ENCODE measurements at regions not wholly inside any gene's neighbourhood (a gene's known extent, or its start where the extent isn't known, plus 50 kb on each side); places are given as distances from the start of the nearest gene placed in this dataset.

DNA sequence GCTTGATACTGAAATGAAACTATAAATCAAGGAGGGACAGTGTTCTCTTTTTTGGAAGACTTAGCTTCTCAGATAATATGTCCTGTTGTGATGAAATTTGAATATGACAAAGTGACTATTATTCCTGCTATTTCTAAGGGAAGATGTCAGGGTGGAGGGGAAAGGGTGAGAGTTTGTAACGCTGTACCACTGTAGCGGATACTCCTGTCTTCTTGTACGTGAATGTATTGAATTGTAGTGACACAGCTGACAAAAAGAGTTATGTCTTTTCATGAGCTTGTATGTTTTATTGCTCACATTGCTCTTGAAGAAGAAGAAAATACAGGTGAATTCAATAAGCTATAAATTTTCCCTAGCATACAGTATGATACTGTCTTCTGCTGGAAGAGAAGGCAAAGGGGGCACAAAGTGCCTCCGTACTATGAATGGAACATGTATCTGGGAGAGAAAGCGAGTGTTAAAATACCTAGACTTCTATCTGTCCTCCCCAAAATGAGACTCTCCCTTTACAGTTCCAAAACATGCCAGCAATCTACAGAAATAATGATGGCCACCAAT is 538.5 kb upstream of the LRRC4C start:
- DNase-seq, result no peak
- no peak overlapping the region for H3K27ac Mint-ChIP-seq

DNA sequence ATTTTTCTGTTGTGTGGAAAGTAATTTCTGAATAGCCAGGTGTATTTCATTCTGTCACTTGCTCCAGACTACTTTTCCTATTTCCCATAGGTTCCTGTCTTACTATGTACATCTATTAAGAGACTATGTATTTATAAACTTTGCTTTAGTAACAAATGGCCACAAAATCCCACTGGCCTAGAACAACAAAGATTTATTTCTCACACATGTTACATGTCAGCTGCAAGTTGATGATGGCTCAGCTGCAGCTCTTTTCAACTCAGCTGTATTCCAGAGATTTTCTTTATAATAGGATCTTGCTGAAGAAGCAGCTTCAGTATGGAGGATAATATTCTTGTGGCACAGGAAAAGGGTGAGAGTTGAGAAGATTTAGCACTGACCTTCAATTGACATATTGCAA is 539.6 kb upstream of the LRRC4C start:
- Mint-ChIP-seq H3K9me3 (no peaks in the 10 kb centered on the region), H3K27ac (no peak overlapping the region), H3K4me3 (no peak overlapping the region), H3K4me1 (ENCODE audit: low read depth) (no peaks in the 10 kb centered on the region), H3K36me3 (no peaks in the 10 kb centered on the region), H3K27me3 (no peaks in the 10 kb centered on the region)
- CTCF ChIA-PET, result no interaction called here
- POLR2A ChIA-PET, result no interaction called here
- intact Hi-C loops (cut with micrococcal nuclease), result no loop called here
- no peak for DNase-seq

More for the DNA sequence above, 538.5 kb upstream of the LRRC4C start:
- Mint-ChIP-seq H3K4me1 (ENCODE audit: low read depth) (no peaks in the 10 kb centered on the region), H3K36me3 (no peaks in the 10 kb centered on the region), H3K9me3 (no peaks in the 10 kb centered on the region), H3K4me3 (no peak overlapping the region), H3K27me3 (no peaks in the 10 kb centered on the region)
- intact Hi-C loops (cut with micrococcal nuclease), result no loop called here
- ChIA-PET CTCF (no interaction called here), POLR2A (no interaction called here)

DNA sequence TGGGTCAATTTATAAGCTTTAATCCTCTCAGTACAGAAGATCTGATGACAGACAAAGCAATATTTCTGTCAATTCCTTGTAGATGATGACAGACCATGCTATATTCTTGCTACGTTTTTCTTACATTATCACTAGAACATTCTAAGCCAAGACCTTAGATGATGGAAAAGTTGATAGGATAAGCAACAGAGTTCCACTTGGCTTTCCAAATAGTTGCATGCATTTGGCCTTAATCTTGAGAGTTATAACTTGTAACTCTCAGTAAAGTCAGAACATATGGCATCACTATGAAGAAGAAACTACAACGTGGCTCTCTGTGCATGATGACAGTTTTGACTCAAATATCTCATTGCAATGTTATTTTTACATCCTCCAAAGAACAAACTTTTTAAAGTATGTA is 544.3 kb upstream of the LRRC4C start:
- DNase-seq, result no peak
- H3K4me3 Mint-ChIP-seq, result no peak overlapping the region
- H3K36me3 Mint-ChIP-seq, result no peaks in the 10 kb centered on the region
- intact Hi-C loops (cut with micrococcal nuclease), result no loop called here
- no peaks in the 10 kb centered on the region for H3K4me1 Mint-ChIP-seq (ENCODE audit: low read depth)
- CTCF ChIA-PET, result no interaction called here
- peaks cover 6% of the 10 kb centered on the region for H3K9me3 Mint-ChIP-seq
- POLR2A ChIA-PET, result no interaction called here
- H3K27me3 Mint-ChIP-seq, result no peaks in the 10 kb centered on the region
- H3K27ac Mint-ChIP-seq, result no peak overlapping the region

DNA sequence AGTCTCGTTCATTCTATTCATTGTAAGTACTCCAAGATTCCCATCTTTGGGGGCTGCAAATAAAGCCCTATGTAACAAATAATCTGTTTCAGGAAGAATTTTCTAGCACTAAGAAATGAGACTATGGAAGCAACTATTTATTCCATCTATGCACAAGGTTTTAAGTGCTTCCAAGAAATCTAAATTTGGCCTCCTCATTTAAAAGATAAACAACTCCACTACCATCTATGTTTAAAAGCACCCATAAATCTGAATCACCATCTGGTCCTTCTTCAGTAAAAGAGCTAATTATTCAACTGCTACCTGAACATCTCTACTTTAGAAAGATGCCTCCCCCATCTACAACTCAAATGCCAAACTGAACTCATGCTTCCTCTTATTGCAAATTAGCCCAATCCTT is 547.3 kb upstream of the LRRC4C start:
- intact Hi-C loops (cut with micrococcal nuclease), result no loop called here
- ChIA-PET POLR2A (no interaction called here), CTCF (no interaction called here)
- Mint-ChIP-seq H3K27me3 (no peaks in the 10 kb centered on the region), H3K36me3 (no peaks in the 10 kb centered on the region), H3K27ac (no peak overlapping the region), H3K4me3 (no peak overlapping the region), H3K9me3 (peaks cover 15% of the 10 kb centered on the region), H3K4me1 (ENCODE audit: low read depth) (no peaks in the 10 kb centered on the region)
- no peak for DNase-seq

DNA sequence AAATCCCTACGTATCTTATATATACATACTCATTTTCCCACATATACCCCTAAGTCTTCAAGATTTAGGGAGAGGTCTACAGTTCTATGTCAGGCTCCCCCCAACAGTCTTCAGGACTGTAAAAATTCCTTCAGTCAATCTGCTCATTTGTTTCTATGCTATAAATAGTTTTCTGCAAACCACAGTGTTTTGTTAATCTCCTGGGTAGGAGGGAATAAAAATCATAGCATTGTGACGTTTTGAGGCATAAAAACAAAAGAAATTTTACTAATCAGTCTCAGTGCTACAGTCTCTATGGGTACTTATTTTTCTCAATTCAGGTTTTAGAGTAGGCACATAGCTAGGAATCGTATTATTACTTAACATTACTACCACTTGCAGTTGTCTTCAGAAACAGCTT is 552.8 kb upstream of the LRRC4C start:
- POLR2A ChIA-PET, result no interaction called here
- H3K27me3 Mint-ChIP-seq, result no peaks in the 10 kb centered on the region
- intact Hi-C loops (cut with micrococcal nuclease), result no loop called here
- H3K36me3 Mint-ChIP-seq, result no peaks in the 10 kb centered on the region
- peaks cover 20% of the 10 kb centered on the region for H3K9me3 Mint-ChIP-seq
- DNase-seq, result no peak
- H3K4me1 Mint-ChIP-seq (ENCODE audit: low read depth), result no peaks in the 10 kb centered on the region
- no peak overlapping the region for H3K4me3 Mint-ChIP-seq
- no peak overlapping the region for H3K27ac Mint-ChIP-seq
- CTCF ChIA-PET, result no interaction called here

DNA sequence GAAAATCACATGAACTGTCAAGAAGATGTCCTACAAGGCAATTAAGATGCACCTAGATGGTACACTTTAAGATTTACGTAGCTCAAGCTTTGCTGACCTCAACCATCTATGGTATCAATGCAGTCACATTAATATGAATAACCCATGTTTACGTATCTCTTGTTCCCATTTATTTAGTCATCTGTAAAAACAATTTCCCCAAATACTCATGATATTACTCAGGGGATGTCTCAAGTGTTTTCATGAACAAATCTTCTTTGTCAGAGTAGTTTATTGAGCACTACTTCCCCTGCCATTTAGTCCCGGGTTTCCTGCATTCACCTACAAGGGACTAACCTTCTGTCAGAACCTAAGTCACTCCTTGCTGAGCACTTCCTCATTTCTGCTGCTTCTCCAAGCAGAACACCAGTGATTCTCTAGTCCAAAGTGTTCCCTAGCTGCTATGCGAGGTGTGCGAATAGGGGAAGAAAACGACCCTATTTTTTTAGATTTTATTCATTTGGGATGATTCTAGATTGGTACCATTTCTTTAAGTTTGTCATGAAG is 554.3 kb upstream of the LRRC4C start:
- Mint-ChIP-seq H3K4me1 (ENCODE audit: low read depth) (no peaks in the 10 kb centered on the region), H3K36me3 (no peaks in the 10 kb centered on the region), H3K9me3 (peaks cover 17% of the 10 kb centered on the region), H3K4me3 (no peak overlapping the region), H3K27me3 (no peaks in the 10 kb centered on the region), H3K27ac (no peak overlapping the region)
- intact Hi-C loops (cut with micrococcal nuclease), result no loop called here
- ChIA-PET CTCF (no interaction called here), POLR2A (no interaction called here)
- DNase-seq, result no peak

DNA sequence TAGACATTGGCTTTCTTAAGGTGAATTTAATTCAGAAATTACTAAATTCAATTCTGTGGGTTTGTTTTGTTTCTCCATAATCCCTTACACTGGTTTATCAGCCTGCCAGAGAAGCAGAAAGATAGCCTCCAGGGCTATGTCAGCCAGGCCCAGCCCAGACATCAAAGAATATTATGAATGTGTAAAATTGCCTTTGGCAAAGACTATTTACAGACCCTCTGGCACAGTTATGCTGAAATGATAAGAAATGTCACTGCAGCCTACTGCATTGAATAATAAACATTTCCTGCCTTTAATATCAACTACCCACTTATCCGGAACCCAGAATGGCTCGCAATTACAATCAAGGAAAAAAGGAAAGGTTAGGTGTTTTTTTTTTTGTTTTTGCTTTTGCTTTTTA is 562.5 kb upstream of the LRRC4C start:
- H3K27ac Mint-ChIP-seq, result no peak overlapping the region
- no peak overlapping the region for H3K4me3 Mint-ChIP-seq
- POLR2A ChIA-PET, result no interaction called here
- H3K27me3 Mint-ChIP-seq, result no peaks in the 10 kb centered on the region
- no peak for DNase-seq
- intact Hi-C loops (cut with micrococcal nuclease), result no loop called here
- H3K9me3 Mint-ChIP-seq, result peaks cover 36% of the 10 kb centered on the region
- CTCF ChIA-PET, result no interaction called here
- H3K4me1 Mint-ChIP-seq (ENCODE audit: low read depth), result no peaks in the 10 kb centered on the region
- no peaks in the 10 kb centered on the region for H3K36me3 Mint-ChIP-seq

DNA sequence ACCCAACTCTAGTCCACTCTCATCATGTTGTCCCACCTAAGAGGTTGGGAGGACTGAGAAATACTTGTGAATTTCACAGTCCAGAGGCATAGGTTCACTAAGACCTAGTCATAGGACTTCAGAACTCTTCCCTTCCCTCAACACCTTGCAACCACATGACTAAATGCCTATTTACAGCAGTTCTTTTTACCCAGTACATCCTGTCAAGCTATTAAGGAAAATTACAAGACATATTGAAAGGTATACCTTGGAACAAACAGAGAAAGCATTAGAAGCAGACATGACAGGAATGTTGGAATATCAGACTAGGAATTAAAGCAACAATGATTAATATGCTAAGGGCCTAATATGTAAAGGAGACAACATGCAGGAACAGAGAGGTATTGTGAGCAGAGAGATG is 563.8 kb upstream of the LRRC4C start:
- POLR2A ChIA-PET, result no interaction called here
- no peaks in the 10 kb centered on the region for H3K27me3 Mint-ChIP-seq
- DNase-seq, result no peak
- H3K4me3 Mint-ChIP-seq, result no peak overlapping the region
- intact Hi-C loops (cut with micrococcal nuclease), result no loop called here
- H3K9me3 Mint-ChIP-seq, result peaks cover 34% of the 10 kb centered on the region
- H3K27ac Mint-ChIP-seq, result no peak overlapping the region
- H3K36me3 Mint-ChIP-seq, result no peaks in the 10 kb centered on the region
- no peaks in the 10 kb centered on the region for H3K4me1 Mint-ChIP-seq (ENCODE audit: low read depth)
- CTCF ChIA-PET, result no interaction called here

DNA sequence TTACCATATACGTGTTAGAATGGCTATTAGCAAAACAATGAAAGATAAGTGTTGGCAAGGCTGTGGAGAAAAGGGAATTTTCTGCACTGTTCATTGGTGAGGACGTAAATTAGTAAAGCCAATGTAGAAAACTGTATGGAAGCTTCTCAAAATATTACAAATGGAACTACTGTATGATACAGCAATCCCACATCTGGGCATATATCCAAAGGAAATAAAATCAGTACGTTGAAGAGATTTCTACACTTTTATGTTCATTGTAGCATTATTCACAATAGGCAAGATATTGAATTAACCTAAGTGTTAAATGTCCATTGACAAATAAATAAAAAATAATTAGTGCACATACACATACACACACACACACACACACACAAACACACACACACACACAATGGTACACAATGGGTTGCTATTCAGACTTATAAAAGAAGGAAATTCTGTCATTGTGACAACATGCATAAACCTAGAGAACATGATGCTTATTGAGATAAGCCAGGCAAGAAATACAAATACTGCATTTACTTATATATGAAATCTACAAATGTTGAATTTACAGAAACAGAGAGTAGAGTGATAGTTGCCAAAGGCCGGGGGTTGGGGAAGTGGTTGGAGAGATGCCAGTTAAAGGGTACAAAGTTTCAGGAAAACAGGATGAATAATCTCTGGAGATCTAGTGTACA is 565.8 kb upstream of the LRRC4C start:
- intact Hi-C loops (cut with micrococcal nuclease), result no loop called here
- no peak for DNase-seq
- Mint-ChIP-seq H3K4me3 (no peak overlapping the region), H3K27me3 (no peaks in the 10 kb centered on the region), H3K9me3 (peaks cover 32% of the 10 kb centered on the region), H3K27ac (no peak overlapping the region), H3K36me3 (no peaks in the 10 kb centered on the region), H3K4me1 (ENCODE audit: low read depth) (no peaks in the 10 kb centered on the region)
- POLR2A ChIA-PET, result no interaction called here
- CTCF ChIA-PET, result no interaction called here

DNA sequence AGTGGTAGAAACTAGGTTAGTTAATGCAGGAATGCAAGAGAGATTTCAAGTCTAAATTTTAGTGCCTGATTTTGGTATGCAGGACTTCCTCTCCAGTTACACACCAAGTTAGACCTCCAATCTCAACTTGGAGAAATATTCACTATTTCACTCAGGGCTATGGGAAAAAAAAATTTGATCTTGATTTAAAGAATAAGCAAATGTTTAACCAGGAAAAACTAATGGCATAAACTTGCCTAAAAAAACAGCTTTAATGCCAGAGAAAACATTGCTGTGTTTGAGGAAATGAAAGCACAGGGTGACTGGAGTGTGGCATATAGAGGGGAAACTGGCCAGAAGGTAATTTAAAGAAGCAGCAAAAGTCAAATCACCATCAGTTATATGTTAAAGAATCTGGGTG is 575.4 kb upstream of the LRRC4C start:
- no peaks in the 10 kb centered on the region for H3K4me1 Mint-ChIP-seq (ENCODE audit: low read depth)
- no peaks in the 10 kb centered on the region for H3K36me3 Mint-ChIP-seq
- no peak overlapping the region for H3K27ac Mint-ChIP-seq
- DNase-seq, result no peak
- intact Hi-C loops (cut with micrococcal nuclease), result no loop called here
- peaks cover 13% of the 10 kb centered on the region for H3K9me3 Mint-ChIP-seq
- POLR2A ChIA-PET, result no interaction called here
- no peaks in the 10 kb centered on the region for H3K27me3 Mint-ChIP-seq
- CTCF ChIA-PET, result no interaction called here
- H3K4me3 Mint-ChIP-seq, result no peak overlapping the region

DNA sequence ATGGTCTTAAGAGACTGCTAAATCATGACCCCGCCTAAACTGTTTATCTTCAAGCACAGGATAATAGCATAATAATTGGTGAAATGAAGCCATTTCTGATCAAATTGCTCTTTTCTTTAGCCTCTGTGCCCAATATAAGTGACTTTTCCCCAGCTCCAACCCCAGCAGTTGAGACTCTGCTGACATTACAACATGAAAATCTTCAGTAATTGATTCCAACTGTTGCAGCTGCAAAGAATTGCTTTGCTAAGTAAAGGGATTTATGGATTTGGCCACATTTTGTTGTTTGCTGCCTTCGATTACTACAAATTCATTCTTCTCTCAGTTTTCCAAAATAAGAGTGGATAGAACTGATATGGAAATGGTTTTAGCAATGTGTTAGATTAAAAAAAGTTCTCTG is 576.7 kb upstream of the LRRC4C start:
- no peak for DNase-seq
- intact Hi-C loops (cut with micrococcal nuclease), result no loop called here
- Mint-ChIP-seq H3K4me3 (no peak overlapping the region), H3K9me3 (peaks cover 11% of the 10 kb centered on the region), H3K36me3 (no peaks in the 10 kb centered on the region), H3K27ac (no peak overlapping the region), H3K27me3 (no peaks in the 10 kb centered on the region), H3K4me1 (ENCODE audit: low read depth) (no peaks in the 10 kb centered on the region)
- ChIA-PET CTCF (no interaction called here), POLR2A (no interaction called here)

DNA sequence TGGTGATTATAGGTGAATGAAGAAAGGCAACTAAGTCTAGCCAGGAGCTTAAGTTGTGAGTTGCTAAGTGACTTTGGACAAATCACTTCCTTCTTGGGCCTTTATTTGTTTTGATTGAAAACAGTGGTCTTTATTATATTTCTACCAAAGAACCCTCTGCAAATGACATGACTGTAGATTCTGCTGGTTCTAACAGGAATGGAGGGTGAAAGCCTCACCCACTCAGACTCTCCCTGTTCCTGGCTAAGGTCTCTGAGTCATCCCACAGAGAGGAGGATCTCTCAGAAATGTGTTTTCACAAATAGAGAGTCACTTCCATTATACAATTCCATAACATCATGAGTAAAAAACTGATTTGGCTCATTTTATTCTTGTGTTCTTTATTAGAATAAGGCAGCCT is 583.9 kb upstream of the LRRC4C start:
- no peak for DNase-seq
- Mint-ChIP-seq H3K4me1 (ENCODE audit: low read depth) (no peaks in the 10 kb centered on the region), H3K36me3 (no peaks in the 10 kb centered on the region), H3K4me3 (no peak overlapping the region), H3K27ac (no peak overlapping the region), H3K27me3 (no peaks in the 10 kb centered on the region), H3K9me3 (peaks cover 14% of the 10 kb centered on the region)
- ChIA-PET POLR2A (no interaction called here), CTCF (no interaction called here)
- intact Hi-C loops (cut with micrococcal nuclease), result no loop called here

DNA sequence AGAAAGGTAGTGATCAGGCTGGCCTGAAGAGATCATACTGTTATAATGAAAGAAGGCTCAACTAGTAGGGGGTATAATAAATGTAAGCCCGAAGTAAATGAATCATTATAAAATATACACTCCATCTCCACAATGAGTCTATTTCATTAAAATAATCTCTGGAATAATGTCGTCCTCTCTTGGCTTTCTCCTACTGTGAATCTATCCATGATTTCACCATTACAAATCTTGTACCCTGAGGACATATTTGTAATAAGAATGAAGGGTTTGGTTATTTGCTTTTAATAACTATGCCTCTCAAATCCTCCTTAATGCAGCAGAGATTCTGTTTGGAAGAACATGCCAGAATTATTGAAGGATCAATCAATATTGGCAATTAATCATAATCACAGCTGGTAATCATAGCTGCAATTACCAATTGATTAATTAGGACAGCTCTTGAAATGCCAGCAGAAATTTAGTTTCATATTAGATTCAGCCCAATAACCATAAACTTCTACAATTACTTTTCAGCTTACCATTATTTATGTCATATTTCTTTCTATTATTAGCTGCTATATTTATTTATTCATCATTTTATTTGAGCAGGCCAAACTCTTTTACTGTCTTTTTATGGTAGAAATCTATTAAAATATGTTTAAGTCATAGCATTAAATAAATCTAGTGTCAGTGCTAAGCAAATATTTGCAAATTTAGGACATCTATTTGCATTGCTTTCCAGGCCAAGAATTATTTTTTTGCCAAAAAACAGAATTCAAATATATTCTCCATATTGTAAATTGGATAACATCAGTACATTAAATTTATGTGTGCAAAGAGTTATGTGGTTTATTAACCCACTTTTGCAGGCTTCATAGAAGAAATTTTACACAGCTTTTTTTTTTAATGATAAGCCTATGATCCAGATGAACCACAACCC is 588.4 kb upstream of the LRRC4C start:
- H3K36me3 Mint-ChIP-seq, result no peaks in the 10 kb centered on the region
- no peak for DNase-seq
- H3K27me3 Mint-ChIP-seq, result no peaks in the 10 kb centered on the region
- no peaks in the 10 kb centered on the region for H3K4me1 Mint-ChIP-seq (ENCODE audit: low read depth)
- ChIA-PET CTCF (no interaction called here), POLR2A (no interaction called here)
- intact Hi-C loops (cut with micrococcal nuclease), result no loop called here
- H3K4me3 Mint-ChIP-seq, result no peak overlapping the region
- H3K9me3 Mint-ChIP-seq, result peaks cover 18% of the 10 kb centered on the region
- no peak overlapping the region for H3K27ac Mint-ChIP-seq

Measured in activated CD4-positive, alpha-beta memory T cell treated with anti-CD3 and anti-CD28 coated beads for 36 hours (primary cell).